Bronchial epithelial cell (primary cell): ENCODE measurements at regions not wholly inside any gene's neighbourhood (a gene's known extent, or its start where the extent isn't known, plus 50 kb on each side); places are given as distances from the start of the nearest gene placed in this dataset.

Experiments used
- DNase-seq: peaks from one replicate; pipeline ENCODE4 v3.0.0-alpha.2; 2010; ENCODE audit warnings: low read depth
- FAIRE-seq: peaks from 2 replicates; lab custom pipeline; 2011; peaks lifted over from hg19 to GRCh38; lab: Jason Lieb, UNC
- H3K27me3 ChIP-seq: 2 replicates; pipeline ENCODE4 v1.5.1; 2011; ENCODE audit warnings: low read length; ENCODE audit not compliant: control insufficient read depth, insufficient read depth
- H3K36me3 ChIP-seq: 2 replicates; pipeline ENCODE4 v1.5.1; 2011; ENCODE audit warnings: low read length; ENCODE audit not compliant: control insufficient read depth, insufficient read depth
- H3K4me3 ChIP-seq: 2 replicates; pipeline ENCODE4 v1.5.1; 2011; ENCODE audit warnings: mild to moderate bottlenecking, low read depth, low read length, control low read depth
- CTCF ChIP-seq: IDR thresholded peaks from 2 replicates; pipeline ENCODE4 v1.5.1; 2011; ENCODE audit warnings: mild to moderate bottlenecking, moderate library complexity, low read length, control low read depth, inconsistent platforms; ENCODE audit not compliant: insufficient read depth, severe bottlenecking

- Histone ChIP-seq H3K4me3 (no peak overlapping the region), H3K27me3 (no peaks in the 10 kb centered on the region), H3K36me3 (no peaks in the 10 kb centered on the region)
- TF ChIP-seq CTCF, result no peak
- FAIRE-seq, result no peak
- no peak for DNase-seq
Measured at GRCh38 chr2:18440141-18440661, 120.3 kb downstream of the RDH14 start.

GRCh38 chr2:18439716-18440115, 120.7 kb downstream of the RDH14 start:
- no peak overlapping the region for H3K4me3 ChIP-seq
- no peaks in the 10 kb centered on the region for H3K36me3 ChIP-seq
- DNase-seq (no peak), FAIRE-seq (no peak)
- H3K27me3 ChIP-seq, result no peaks in the 10 kb centered on the region
- TF ChIP-seq CTCF, result no peak

GRCh38 chr2:18437909-18438308, 122.5 kb downstream of the RDH14 start:
- Histone ChIP-seq H3K36me3 (no peaks in the 10 kb centered on the region), H3K4me3 (no peak overlapping the region), H3K27me3 (no peaks in the 10 kb centered on the region)
- DNase-seq (no peak), FAIRE-seq (no peak)
- TF ChIP-seq CTCF, result no peak

- H3K4me3 ChIP-seq, result no peak overlapping the region
- H3K27me3 ChIP-seq, result no peaks in the 10 kb centered on the region
- FAIRE-seq (no peak), DNase-seq (peak; percentile 29)
- no peaks in the 10 kb centered on the region for H3K36me3 ChIP-seq
- no peak for TF ChIP-seq CTCF
Measured at GRCh38 chr2:18436503-18437005, 123.9 kb downstream of the RDH14 start.

GRCh38 chr2:18435426-18436037, 124.9 kb downstream of the RDH14 start:
- H3K27me3 ChIP-seq, result no peaks in the 10 kb centered on the region
- FAIRE-seq (no peak), DNase-seq (peak; percentile 57)
- peak; percentile 59 for TF ChIP-seq CTCF
- H3K4me3 ChIP-seq, result no peak overlapping the region
- no peaks in the 10 kb centered on the region for H3K36me3 ChIP-seq

GRCh38 chr2:18433872-18434271, 126.6 kb downstream of the RDH14 start:
- Histone ChIP-seq H3K27me3 (no peaks in the 10 kb centered on the region), H3K36me3 (no peaks in the 10 kb centered on the region), H3K4me3 (no peak overlapping the region)
- no peak for TF ChIP-seq CTCF
- FAIRE-seq (no peak), DNase-seq (no peak)
